KMS-11 (cell line): ENCODE measurements at regions not wholly inside any gene's neighbourhood (a gene's known extent, or its start where the extent isn't known, plus 50 kb on each side); places are given as distances from the start of the nearest gene placed in this dataset.

Experiments used
- H2AFZ ChIP-seq: fragments of 200-600 bp; sonication (generic); 2 replicates; pipeline ENCODE4 v1.6.1; 2016; ENCODE audit warnings: antibody characterized with exemption, mixed run types, low read depth
- H3K27ac ChIP-seq: fragments of 200-600 bp; sonication (generic); 2 replicates; pipeline ENCODE4 v1.6.1; 2016; ENCODE audit warnings: mild to moderate bottlenecking, mixed run types
- H3K27me3 ChIP-seq: fragments of 200-600 bp; sonication (generic); 2 replicates; pipeline ENCODE4 v1.6.1; 2017; ENCODE audit warnings: mild to moderate bottlenecking, low read depth, mixed run types, moderate library complexity; ENCODE audit not compliant: insufficient read depth
- H3K36me3 ChIP-seq: fragments of 200-600 bp; sonication (generic); 2 replicates; pipeline ENCODE4 v1.6.1; 2017; ENCODE audit warnings: mild to moderate bottlenecking, mixed run types; ENCODE audit not compliant: insufficient read depth
- H3K4me1 ChIP-seq: fragments of 200-600 bp; sonication (generic); 2 replicates; pipeline ENCODE4 v1.6.1; 2016; ENCODE audit warnings: mild to moderate bottlenecking, low read depth, mixed run types; ENCODE audit not compliant: poor library complexity, severe bottlenecking
- H3K4me2 ChIP-seq: fragments of 200-600 bp; sonication (generic); 2 replicates; pipeline ENCODE4 v1.7.0; 2016; ENCODE audit warnings: mild to moderate bottlenecking, mixed run types
- H3K4me3 ChIP-seq: fragments of 200-600 bp; sonication (generic); IDR thresholded peaks from 2 replicates; pipeline ENCODE4 v1.6.1; 2017; ENCODE audit warnings: low read depth, low read length, mixed read lengths; ENCODE audit not compliant: insufficient read depth
- H3K79me2 ChIP-seq: fragments of 200-600 bp; sonication (generic); 2 replicates; pipeline ENCODE4 v1.6.1; 2016; ENCODE audit warnings: low read depth, mixed run types; ENCODE audit not compliant: insufficient read depth
- H3K9ac ChIP-seq: fragments of 200-600 bp; sonication (generic); 2 replicates; pipeline ENCODE4 v1.6.1; 2016; ENCODE audit warnings: mild to moderate bottlenecking, mixed run types
- H4K20me1 ChIP-seq: fragments of 200-600 bp; sonication (generic); 2 replicates; pipeline ENCODE4 v1.6.1; 2016; ENCODE audit warnings: mild to moderate bottlenecking, mixed run types; ENCODE audit not compliant: insufficient read depth
- CTCF ChIP-seq: fragments of 200-600 bp; sonication (generic); conservative IDR thresholded peaks from 2 replicates; pipeline ENCODE4 v1.6.1; 2017; ENCODE audit warnings: low read depth, mild to moderate bottlenecking, antibody characterized with exemption, low read length, moderate library complexity, mixed read lengths

GRCh38 chr12:125652681-125653080 is 587.4 kb downstream of the AACS start:
- Histone ChIP-seq H3K4me1 (no peaks in the 10 kb centered on the region), H3K27ac (no peak overlapping the region), H3K27me3 (no peaks in the 10 kb centered on the region), H3K4me3 (no peak overlapping the region), H3K79me2 (no peaks in the 10 kb centered on the region), H3K4me2 (no peak overlapping the region), H3K9ac (no peak overlapping the region), H3K36me3 (no peaks in the 10 kb centered on the region), H4K20me1 (no peaks in the 10 kb centered on the region), H2AFZ (no peak overlapping the region)
- no peak for TF ChIP-seq CTCF

- no peaks in the 10 kb centered on the region for H3K36me3 ChIP-seq
- no peaks in the 10 kb centered on the region for H3K79me2 ChIP-seq
- no peak overlapping the region for H2AFZ ChIP-seq
- no peak overlapping the region for H3K4me3 ChIP-seq
- H3K4me2 ChIP-seq: no peak overlapping the region
- no peak overlapping the region for H3K9ac ChIP-seq
- no peaks in the 10 kb centered on the region for H4K20me1 ChIP-seq
- TF ChIP-seq CTCF: no peak
- no peaks in the 10 kb centered on the region for H3K27me3 ChIP-seq
- H3K4me1 ChIP-seq: no peaks in the 10 kb centered on the region
- H3K27ac ChIP-seq: no peak overlapping the region
These were observed 592.4 kb downstream of the AACS start for GRCh38 chr12:125657681-125658080.

GRCh38 chr12:125674554-125675338 is 609.5 kb downstream of the AACS start:
- Histone ChIP-seq H3K4me2 (no peak overlapping the region), H3K4me3 (no peak overlapping the region), H3K9ac (no peak overlapping the region), H4K20me1 (no peaks in the 10 kb centered on the region), H3K27ac (no peak overlapping the region), H3K36me3 (no peaks in the 10 kb centered on the region), H3K4me1 (no peaks in the 10 kb centered on the region), H3K79me2 (no peaks in the 10 kb centered on the region), H2AFZ (no peak overlapping the region), H3K27me3 (no peaks in the 10 kb centered on the region)
- no peak for TF ChIP-seq CTCF

GRCh38 chr12:125676366-125676765 is 611.1 kb downstream of the AACS start:
- Histone ChIP-seq H3K79me2 (no peaks in the 10 kb centered on the region), H3K4me3 (no peak overlapping the region), H3K36me3 (no peaks in the 10 kb centered on the region)

More at GRCh38 chr12:125676366-125676765, 611.1 kb downstream of the AACS start:
- Histone ChIP-seq H4K20me1 (no peaks in the 10 kb centered on the region), H3K27me3 (no peaks in the 10 kb centered on the region), H3K4me2 (no peak overlapping the region), H3K9ac (no peak overlapping the region), H3K27ac (no peak overlapping the region), H2AFZ (no peak overlapping the region), H3K4me1 (no peaks in the 10 kb centered on the region)
- no peak for TF ChIP-seq CTCF
